ENCODE measurements at regions not wholly inside any gene's neighbourhood (a gene's known extent, or its start where the extent isn't known, plus 50 kb on each side); places are given as distances from the start of the nearest gene placed in this dataset.

DNA sequence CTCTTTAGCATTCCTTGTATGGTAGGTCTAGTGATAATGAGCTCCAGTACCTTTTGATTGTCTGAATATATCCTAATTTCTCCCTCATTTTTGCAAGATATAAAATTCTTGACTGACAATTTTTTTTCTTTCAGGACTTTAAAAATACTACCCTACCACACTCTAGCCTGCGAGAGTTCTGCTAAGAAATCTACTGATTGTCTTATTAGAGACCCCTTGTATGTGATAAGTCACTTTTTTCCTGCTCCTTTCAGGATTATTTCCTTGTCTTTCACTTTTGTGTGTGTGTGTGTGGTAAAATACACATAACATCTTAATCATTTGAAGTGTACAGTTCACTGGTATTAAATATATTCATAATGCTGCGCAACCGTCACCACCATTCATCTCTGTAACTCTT is 68.7 kb upstream of the PPP1R9A start:
- CTCF ChIA-PET, result no interaction called here
- 28% methylated on average over 3 of the region's 3 CpGs for WGBS (ENCODE audit: insufficient coverage, insufficient replicate concordance, low lambda C conversion rate, missing lambda C conversion rate)
- H3K9ac ChIP-seq (ENCODE audit: control insufficient read depth, insufficient read depth, low read length), result no peak overlapping the region
- POLR2A ChIA-PET, result no interaction called here
- H3K79me2 ChIP-seq (ENCODE audit: control insufficient read depth, insufficient read depth, low read length), result no peaks in the 10 kb centered on the region
- FAIRE-seq, result no peak
- no peak overlapping the region for H3K27ac ChIP-seq (ENCODE audit: control insufficient read depth, insufficient read depth)
- no peaks in the 10 kb centered on the region for H3K36me3 ChIP-seq (ENCODE audit: control insufficient read depth in 2 of 2, insufficient read depth in 2 of 2, low read length in 1 of 2)
- intact Hi-C loops (cut with micrococcal nuclease; ENCODE audit: unreplicated experiment), result no loop called here
- DNase-seq (ENCODE audit: low read depth, low spot score), result no peak
- TF ChIP-seq CBX5 (IDR thresholded peaks at IDR 0.05; ENCODE audit: low read depth), result 0 out of 2 replicates have a peak, but pooled peaks have one; percentile 56
- TF ChIP-seq MTA2 (IDR thresholded peaks at IDR 0.05; ENCODE audit: low read depth), result no peak
- RAD21 ChIA-PET (ENCODE audit: unreplicated experiment), result no interaction called here
- no peaks in the 10 kb centered on the region for H3K27me3 ChIP-seq (replicated peaks in 1 of 2; ENCODE audit: control insufficient read depth in 2 of 2, insufficient read depth in 2 of 2, low read length in 1 of 2)
- H2AFZ ChIP-seq (ENCODE audit: control insufficient read depth, low read depth, low read length), result no peak overlapping the region
- no peak overlapping the region for H3K4me2 ChIP-seq (ENCODE audit: control insufficient read depth, insufficient read depth)
- no peaks in the 10 kb centered on the region for H3K4me1 ChIP-seq (ENCODE audit: control insufficient read depth, insufficient read depth, low read length)
- no peaks in the 10 kb centered on the region for H4K20me1 ChIP-seq (ENCODE audit: control insufficient read depth, insufficient read depth)
- no TSS peak for BruUV-seq (replicated peaks)
- SMC1A ChIA-PET (ENCODE audit: uncharacterized antibody, unreplicated experiment), result no interaction called here
- H3K4me3 ChIP-seq, result no peak overlapping the region
- no peak for ATAC-seq
- in situ Hi-C loops (cut with MboI), result no loop called here
- H3K9me3 ChIP-seq (replicated peaks; ENCODE audit: control insufficient read depth, insufficient read depth, low read length), result no peaks in the 10 kb centered on the region; the same call in 1 of the 3 replicates

GRCh38 chr7:94843553-94843952 is 63.8 kb upstream of the PPP1R9A start:
- no TSS peak for BruUV-seq (replicated peaks)
- Histone ChIP-seq H3K79me2 (ENCODE audit: control insufficient read depth, insufficient read depth, low read length) (no peaks in the 10 kb centered on the region), H3K4me2 (ENCODE audit: control insufficient read depth, insufficient read depth) (no peak overlapping the region), H3K9ac (ENCODE audit: control insufficient read depth, insufficient read depth, low read length) (no peak overlapping the region), H3K27ac (ENCODE audit: control insufficient read depth, insufficient read depth) (no peak overlapping the region), H3K4me3 (no peak overlapping the region), H3K4me1 (ENCODE audit: control insufficient read depth, insufficient read depth, low read length) (no peaks in the 10 kb centered on the region), H3K36me3 (ENCODE audit: control insufficient read depth in 2 of 2, insufficient read depth in 2 of 2, low read length in 1 of 2) (no peaks in the 10 kb centered on the region), H2AFZ (ENCODE audit: control insufficient read depth, low read depth, low read length) (no peak overlapping the region), H3K9me3 (replicated peaks; ENCODE audit: control insufficient read depth, insufficient read depth, low read length) (no peaks in the 10 kb centered on the region; the same call in 2 of the 3 replicates), H4K20me1 (ENCODE audit: control insufficient read depth, insufficient read depth) (no peaks in the 10 kb centered on the region), H3K27me3 (replicated peaks in 1 of 2; ENCODE audit: control insufficient read depth in 2 of 2, insufficient read depth in 2 of 2, low read length in 1 of 2) (no peaks in the 10 kb centered on the region)
- CTCF ChIA-PET, result no interaction called here
- DNase-seq (ENCODE audit: low read depth, low spot score), result no peak
- 4% methylated on average over 1 of the region's 1 CpG for WGBS (ENCODE audit: insufficient coverage, insufficient replicate concordance, low lambda C conversion rate, missing lambda C conversion rate)
- TF ChIP-seq, protein P1, sequence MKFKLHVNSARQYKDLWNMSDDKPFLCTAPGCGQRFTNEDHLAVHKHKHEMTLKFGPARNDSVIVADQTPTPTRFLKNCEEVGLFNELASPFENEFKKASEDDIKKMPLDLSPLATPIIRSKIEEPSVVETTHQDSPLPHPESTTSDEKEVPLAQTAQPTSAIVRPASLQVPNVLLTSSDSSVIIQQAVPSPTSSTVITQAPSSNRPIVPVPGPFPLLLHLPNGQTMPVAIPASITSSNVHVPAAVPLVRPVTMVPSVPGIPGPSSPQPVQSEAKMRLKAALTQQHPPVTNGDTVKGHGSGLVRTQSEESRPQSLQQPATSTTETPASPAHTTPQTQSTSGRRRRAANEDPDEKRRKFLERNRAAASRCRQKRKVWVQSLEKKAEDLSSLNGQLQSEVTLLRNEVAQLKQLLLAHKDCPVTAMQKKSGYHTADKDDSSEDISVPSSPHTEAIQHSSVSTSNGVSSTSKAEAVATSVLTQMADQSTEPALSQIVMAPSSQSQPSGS (IDR thresholded peaks at IDR 0.05; ENCODE audit: low read length), result no peak
- no peak for TF ChIP-seq REST (IDR thresholded peaks at IDR 0.05; ENCODE audit: low read depth, low read length)
- no peak for TF ChIP-seq LARP7 (IDR thresholded peaks at IDR 0.05)
- no peak for TF ChIP-seq TBL1XR1 (IDR thresholded peaks at IDR 0.05; ENCODE audit: low read depth, low read length)
- TF ChIP-seq, protein P2, sequence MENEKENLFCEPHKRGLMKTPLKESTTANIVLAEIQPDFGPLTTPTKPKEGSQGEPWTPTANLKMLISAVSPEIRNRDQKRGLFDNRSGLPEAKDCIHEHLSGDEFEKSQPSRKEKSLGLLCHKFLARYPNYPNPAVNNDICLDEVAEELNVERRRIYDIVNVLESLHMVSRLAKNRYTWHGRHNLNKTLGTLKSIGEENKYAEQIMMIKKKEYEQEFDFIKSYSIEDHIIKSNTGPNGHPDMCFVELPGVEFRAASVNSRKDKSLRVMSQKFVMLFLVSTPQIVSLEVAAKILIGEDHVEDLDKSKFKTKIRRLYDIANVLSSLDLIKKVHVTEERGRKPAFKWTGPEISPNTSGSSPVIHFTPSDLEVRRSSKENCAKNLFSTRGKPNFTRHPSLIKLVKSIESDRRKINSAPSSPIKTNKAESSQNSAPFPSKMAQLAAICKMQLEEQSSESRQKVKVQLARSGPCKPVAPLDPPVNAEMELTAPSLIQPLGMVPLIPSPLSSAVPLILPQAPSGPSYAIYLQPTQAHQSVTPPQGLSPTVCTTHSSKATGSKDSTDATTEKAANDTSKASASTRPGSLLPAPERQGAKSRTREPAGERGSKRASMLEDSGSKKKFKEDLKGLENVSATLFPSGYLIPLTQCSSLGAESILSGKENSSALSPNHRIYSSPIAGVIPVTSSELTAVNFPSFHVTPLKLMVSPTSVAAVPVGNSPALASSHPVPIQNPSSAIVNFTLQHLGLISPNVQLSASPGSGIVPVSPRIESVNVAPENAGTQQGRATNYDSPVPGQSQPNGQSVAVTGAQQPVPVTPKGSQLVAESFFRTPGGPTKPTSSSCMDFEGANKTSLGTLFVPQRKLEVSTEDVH (IDR thresholded peaks at IDR 0.05; ENCODE audit: low read depth, partially characterized antibody), result no peak
- POLR2A ChIA-PET, result no interaction called here
- ATAC-seq, result no peak
- SMC1A ChIA-PET (ENCODE audit: uncharacterized antibody, unreplicated experiment), result no interaction called here
- RAD21 ChIA-PET (ENCODE audit: unreplicated experiment), result no interaction called here
- in situ Hi-C loops (cut with MboI) (no loop called here), intact Hi-C loops (cut with micrococcal nuclease; ENCODE audit: unreplicated experiment) (no loop called here)
- FAIRE-seq, result no peak

All from GM12878 (cell line).